ENCODE measurements at regions not wholly inside any gene's neighbourhood (a gene's known extent, or its start where the extent isn't known, plus 50 kb on each side); places are given as distances from the start of the nearest gene placed in this dataset.

DNA sequence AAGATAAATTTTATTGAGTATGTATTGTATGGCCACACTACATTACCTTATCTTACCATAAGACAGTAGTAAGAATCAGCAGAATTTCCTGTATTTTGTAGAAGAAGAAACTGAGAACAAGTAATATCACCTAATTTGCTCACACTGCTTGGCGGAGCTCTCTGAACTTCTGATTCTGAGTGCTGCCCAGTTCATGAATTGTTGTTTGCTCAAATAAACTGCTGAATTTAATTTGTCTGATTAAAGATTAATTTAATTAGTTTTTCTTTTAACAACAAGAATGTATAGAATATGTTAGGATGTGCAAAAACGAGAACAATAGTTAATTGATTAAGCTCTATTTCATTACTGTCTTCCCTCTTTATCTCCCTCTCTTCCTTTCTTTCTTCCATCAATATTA, 100.1 kb upstream of the ERBB4 start:
- H3K4me3 ChIP-seq, result no peak overlapping the region
- H3F3A ChIP-seq (replicated peaks; ENCODE audit: low read depth), result no peaks in the 10 kb centered on the region
- H3K4me3 Mint-ChIP-seq, result no peak overlapping the region
- ATAC-seq (no peak), DNase-seq (ENCODE audit: low spot score) (no peak)
- H3K9me3 Mint-ChIP-seq, result no peaks in the 10 kb centered on the region; the same call in 2 of the 3 replicates
- H3K27me3 Mint-ChIP-seq (ENCODE audit: insufficient read depth, low read depth, poor library complexity), result no peaks in the 10 kb centered on the region
- H3K27me3 ChIP-seq (ENCODE audit: insufficient read depth), result no peaks in the 10 kb centered on the region
- no peaks in the 10 kb centered on the region for H3K79me2 ChIP-seq (replicated peaks; ENCODE audit: insufficient read depth)
- H3K27ac ChIP-seq (ENCODE audit: low read depth), result no peak overlapping the region
- no peaks in the 10 kb centered on the region for H3K36me3 ChIP-seq (ENCODE audit: insufficient read depth)
- no peaks in the 10 kb centered on the region for H3K9me2 ChIP-seq (ENCODE audit: insufficient read depth)
- no peak for TF ChIP-seq CREB1 (CRISPR knock-in tag; IDR thresholded peaks at IDR 0.05; ENCODE audit: low read depth)
- no peak for TF ChIP-seq CTCF (conservative IDR thresholded peaks at IDR 0.05; ENCODE audit: low read depth in 2 of 2)
- TF ChIP-seq EZH2 (IDR thresholded peaks at IDR 0.05; ENCODE audit: low read depth, unreplicated experiment), result no peak
- no peak for TF ChIP-seq ETS1 (IDR thresholded peaks at IDR 0.05)
- TF ChIP-seq EZH2phosphoT487 (IDR thresholded peaks at IDR 0.05; ENCODE audit: unreplicated experiment), result no peak
- no peak for TF ChIP-seq JUNB (IDR thresholded peaks at IDR 0.05; ENCODE audit: unreplicated experiment)
- TF ChIP-seq, protein P1, sequence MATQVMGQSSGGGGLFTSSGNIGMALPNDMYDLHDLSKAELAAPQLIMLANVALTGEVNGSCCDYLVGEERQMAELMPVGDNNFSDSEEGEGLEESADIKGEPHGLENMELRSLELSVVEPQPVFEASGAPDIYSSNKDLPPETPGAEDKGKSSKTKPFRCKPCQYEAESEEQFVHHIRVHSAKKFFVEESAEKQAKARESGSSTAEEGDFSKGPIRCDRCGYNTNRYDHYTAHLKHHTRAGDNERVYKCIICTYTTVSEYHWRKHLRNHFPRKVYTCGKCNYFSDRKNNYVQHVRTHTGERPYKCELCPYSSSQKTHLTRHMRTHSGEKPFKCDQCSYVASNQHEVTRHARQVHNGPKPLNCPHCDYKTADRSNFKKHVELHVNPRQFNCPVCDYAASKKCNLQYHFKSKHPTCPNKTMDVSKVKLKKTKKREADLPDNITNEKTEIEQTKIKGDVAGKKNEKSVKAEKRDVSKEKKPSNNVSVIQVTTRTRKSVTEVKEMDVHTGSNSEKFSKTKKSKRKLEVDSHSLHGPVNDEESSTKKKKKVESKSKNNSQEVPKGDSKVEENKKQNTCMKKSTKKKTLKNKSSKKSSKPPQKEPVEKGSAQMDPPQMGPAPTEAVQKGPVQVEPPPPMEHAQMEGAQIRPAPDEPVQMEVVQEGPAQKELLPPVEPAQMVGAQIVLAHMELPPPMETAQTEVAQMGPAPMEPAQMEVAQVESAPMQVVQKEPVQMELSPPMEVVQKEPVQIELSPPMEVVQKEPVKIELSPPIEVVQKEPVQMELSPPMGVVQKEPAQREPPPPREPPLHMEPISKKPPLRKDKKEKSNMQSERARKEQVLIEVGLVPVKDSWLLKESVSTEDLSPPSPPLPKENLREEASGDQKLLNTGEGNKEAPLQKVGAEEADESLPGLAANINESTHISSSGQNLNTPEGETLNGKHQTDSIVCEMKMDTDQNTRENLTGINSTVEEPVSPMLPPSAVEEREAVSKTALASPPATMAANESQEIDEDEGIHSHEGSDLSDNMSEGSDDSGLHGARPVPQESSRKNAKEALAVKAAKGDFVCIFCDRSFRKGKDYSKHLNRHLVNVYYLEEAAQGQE (IDR thresholded peaks at IDR 0.05; ENCODE audit: unreplicated experiment), result no peak
- no peaks in the 10 kb centered on the region for H3K36me3 Mint-ChIP-seq (ENCODE audit: low read depth)
- H3K27ac Mint-ChIP-seq, result no peak overlapping the region
- H4K20me1 ChIP-seq (replicated peaks; ENCODE audit: insufficient read depth), result no peaks in the 10 kb centered on the region
- H3K4me1 ChIP-seq (ENCODE audit: insufficient read depth), result no peaks in the 10 kb centered on the region
- H2AFZ ChIP-seq, result no peak overlapping the region
- no peak overlapping the region for H3K4me2 ChIP-seq
- H3K4me1 Mint-ChIP-seq, result no peaks in the 10 kb centered on the region

DNA sequence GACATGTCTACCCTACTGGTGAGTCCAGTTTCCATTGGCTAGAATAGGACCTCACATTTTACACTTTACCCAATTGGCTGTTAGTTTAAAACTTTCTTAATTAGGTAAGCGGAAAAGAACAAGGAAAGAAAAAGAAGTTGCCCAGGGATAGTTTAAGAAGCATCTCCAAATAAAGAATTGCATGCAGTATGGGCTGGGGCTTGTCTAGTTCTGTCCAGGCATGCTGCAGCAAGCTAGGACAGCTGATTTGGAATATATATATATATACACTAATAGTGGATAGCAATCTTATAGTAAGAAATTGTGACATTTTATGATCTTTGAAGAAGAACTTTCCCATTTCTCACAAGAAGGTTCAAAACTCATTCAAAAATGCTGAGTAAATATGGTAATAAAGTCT, 90.0 kb upstream of the ERBB4 start:
- H3F3A ChIP-seq (replicated peaks; ENCODE audit: low read depth), result no peaks in the 10 kb centered on the region
- H3K9me3 Mint-ChIP-seq, result no peaks in the 10 kb centered on the region
- H3K4me1 ChIP-seq (ENCODE audit: insufficient read depth), result no peaks in the 10 kb centered on the region
- no peaks in the 10 kb centered on the region for H3K36me3 Mint-ChIP-seq (ENCODE audit: low read depth)
- H3K9me2 ChIP-seq (ENCODE audit: insufficient read depth), result no peaks in the 10 kb centered on the region
- no peaks in the 10 kb centered on the region for H4K20me1 ChIP-seq (replicated peaks; ENCODE audit: insufficient read depth)
- no peak overlapping the region for H2AFZ ChIP-seq
- TF ChIP-seq STAT1 (IDR thresholded peaks at IDR 0.05; ENCODE audit: unreplicated experiment), result no peak
- no peak for TF ChIP-seq EZH2phosphoT487 (IDR thresholded peaks at IDR 0.05; ENCODE audit: unreplicated experiment)
- no peak overlapping the region for H3K4me3 ChIP-seq
- no peaks in the 10 kb centered on the region for H3K27me3 ChIP-seq (ENCODE audit: insufficient read depth)
- H3K4me1 Mint-ChIP-seq, result no peaks in the 10 kb centered on the region
- H3K27ac Mint-ChIP-seq, result no peak overlapping the region
- no peak overlapping the region for H3K4me2 ChIP-seq
- peaks cover 2% of the 10 kb centered on the region for H3K27me3 Mint-ChIP-seq (ENCODE audit: insufficient read depth, low read depth, poor library complexity)
- DNase-seq (ENCODE audit: low spot score) (no peak), ATAC-seq (no peak)
- no peak overlapping the region for H3K4me3 Mint-ChIP-seq
- no peaks in the 10 kb centered on the region for H3K79me2 ChIP-seq (replicated peaks; ENCODE audit: insufficient read depth)
- H3K36me3 ChIP-seq (ENCODE audit: insufficient read depth), result no peaks in the 10 kb centered on the region
- H3K27ac ChIP-seq (ENCODE audit: low read depth), result no peak overlapping the region

Measured in GM23338 (cell line).